Urinary bladder (tissue), 3 donors: ENCODE measurements at regions not wholly inside any gene's neighbourhood (a gene's known extent, or its start where the extent isn't known, plus 50 kb on each side); places are given as distances from the start of the nearest gene placed in this dataset.

Source experiments
- DNase-seq: peaks from one replicate; pipeline ENCODE4 v3.0.0-alpha.2; 2015; ENCODE audit errors: extremely low spot score
- H3K27ac ChIP-seq: one replicate; pipeline ENCODE4 v1.5.1; 2013; ENCODE audit warnings: low read depth, mild to moderate bottlenecking, moderate library complexity
- H3K36me3 ChIP-seq: one replicate; pipeline ENCODE4 v1.6.1; 2013; ENCODE audit warnings: mild to moderate bottlenecking, moderate library complexity; ENCODE audit not compliant: insufficient read depth
- H3K4me1 ChIP-seq: one replicate; pipeline ENCODE4 v1.6.1; 2013; ENCODE audit warnings: mild to moderate bottlenecking, moderate library complexity; ENCODE audit not compliant: insufficient read depth
- H3K4me3 ChIP-seq: one replicate; pipeline ENCODE4 v1.5.1; 2013; ENCODE audit warnings: low read depth, low read length
- WGBS: extraction: QIAGEN DNeasy Blood & Tissue Kit; methylation state at CpG from one replicate; pipeline ENCODE4 v1.1.7; 2013; 5-methylcytosine and 5-hydroxymethylcytosine counted together
- donor health status: healthy with polysubstance abuse.
- donor health status: healthy.

GRCh38 chr11:71188886-71189767 lies 63.2 kb downstream of the SHANK2 start:
- 88% methylated on average over 20 of the region's 20 CpGs for WGBS
- Histone ChIP-seq H3K36me3 (no peaks in the 10 kb centered on the region), H3K4me3 (no peak overlapping the region), H3K4me1 (no peaks in the 10 kb centered on the region), H3K27ac (no peak overlapping the region)
- DNase-seq, result no peak

DNA sequence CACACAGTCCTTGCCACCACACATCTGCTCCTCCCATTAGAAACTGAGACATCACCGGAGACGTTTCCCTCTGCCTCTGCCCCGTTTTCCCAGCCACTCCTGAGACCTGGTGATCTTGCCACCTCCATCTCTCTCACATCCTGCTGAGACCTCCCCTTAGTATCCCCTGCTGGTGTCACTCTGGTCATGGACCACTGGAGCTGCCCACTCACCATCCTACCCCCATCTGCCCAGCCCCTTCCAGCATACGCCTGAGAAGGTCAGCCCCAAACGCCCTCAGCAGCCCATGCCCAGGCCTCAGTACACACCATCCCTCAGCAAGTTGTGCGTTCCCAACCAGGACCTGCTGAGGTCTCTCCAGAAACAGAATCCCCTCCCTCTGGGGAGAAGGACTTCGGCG lies 64.3 kb downstream of the SHANK2 start:
- H3K27ac ChIP-seq, result no peak overlapping the region
- H3K4me1 ChIP-seq, result no peaks in the 10 kb centered on the region
- DNase-seq, result no peak
- no peak overlapping the region for H3K4me3 ChIP-seq
- H3K36me3 ChIP-seq, result no peaks in the 10 kb centered on the region
- 86% methylated on average over 8 of the region's 8 CpGs for WGBS

DNA sequence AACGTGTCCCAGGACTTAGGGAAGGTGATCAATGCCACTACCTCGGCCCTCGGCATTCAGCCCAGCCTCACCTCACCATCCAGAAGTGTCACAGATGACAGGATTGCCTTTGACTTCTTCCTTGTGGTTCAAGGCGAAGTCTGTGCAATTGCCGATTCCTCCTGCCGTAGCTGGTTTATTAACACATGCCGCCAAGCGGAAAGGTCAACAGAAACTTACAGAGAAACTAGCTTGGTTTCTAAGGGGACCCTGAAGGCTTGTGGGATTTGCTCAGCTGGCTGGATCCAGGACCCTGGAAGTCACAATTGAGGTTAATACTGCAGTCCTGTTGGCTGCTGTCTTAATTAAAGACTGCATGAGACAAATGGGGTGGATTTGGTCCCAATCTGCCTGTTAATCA lies 65.6 kb downstream of the SHANK2 start:
- H3K36me3 ChIP-seq, result no peaks in the 10 kb centered on the region

GRCh38 chr11:71185411-71185810 lies 67.0 kb downstream of the SHANK2 start:
- Histone ChIP-seq H3K4me1 (no peaks in the 10 kb centered on the region), H3K27ac (no peak overlapping the region), H3K36me3 (no peaks in the 10 kb centered on the region), H3K4me3 (no peak overlapping the region)
- WGBS, result 81% methylated on average over 3 of the region's 3 CpGs
- DNase-seq, result no peak

More for the DNA sequence above, 65.6 kb downstream of the SHANK2 start:
- DNase-seq, result no peak
- Histone ChIP-seq H3K4me1 (no peaks in the 10 kb centered on the region), H3K27ac (no peak overlapping the region), H3K4me3 (no peak overlapping the region)
- 86% methylated on average over 8 of the region's 8 CpGs for WGBS

GRCh38 chr11:71184421-71185210 lies 67.8 kb downstream of the SHANK2 start:
- WGBS, result 90% methylated on average over 12 of the region's 12 CpGs
- Histone ChIP-seq H3K36me3 (no peaks in the 10 kb centered on the region), H3K4me3 (no peak overlapping the region), H3K4me1 (no peaks in the 10 kb centered on the region), H3K27ac (no peak overlapping the region)
- no peak for DNase-seq

- H3K36me3 ChIP-seq, result no peaks in the 10 kb centered on the region
- H3K4me3 ChIP-seq, result no peak overlapping the region
- no peak for DNase-seq
- H3K27ac ChIP-seq, result no peak overlapping the region
- H3K4me1 ChIP-seq, result no peaks in the 10 kb centered on the region
- WGBS, result 84% methylated on average over 10 of the region's 10 CpGs
Measured at GRCh38 chr11:71183878-71184277, 68.5 kb downstream of the SHANK2 start.

- Histone ChIP-seq H3K4me3 (no peak overlapping the region), H3K36me3 (no peaks in the 10 kb centered on the region), H3K27ac (no peak overlapping the region), H3K4me1 (no peaks in the 10 kb centered on the region)
- 86% methylated on average over 14 of the region's 14 CpGs for WGBS
- DNase-seq, result no peak
Measured at GRCh38 chr11:71182791-71183677, 69.3 kb downstream of the SHANK2 start.

DNA sequence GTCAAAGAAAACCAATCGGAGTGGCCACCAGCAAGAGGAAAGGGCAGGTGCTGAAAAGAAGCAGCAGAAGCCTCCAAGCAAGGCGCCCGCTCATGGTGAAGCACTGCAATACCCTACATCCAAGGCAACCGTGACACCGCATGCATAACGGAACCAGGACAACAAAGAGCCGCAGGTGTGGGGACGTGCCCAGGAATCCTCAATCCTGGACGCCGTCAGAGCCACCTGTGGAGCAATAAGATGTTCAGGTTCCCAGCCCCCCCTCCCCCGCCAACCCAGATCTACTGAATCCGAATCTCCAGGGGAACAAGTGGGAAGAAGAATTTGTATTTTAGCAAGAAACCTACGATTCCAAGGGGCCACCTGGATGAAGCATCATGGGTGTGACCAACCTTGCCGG lies 70.8 kb downstream of the SHANK2 start:
- no peak for DNase-seq
- H3K4me3 ChIP-seq, result no peak overlapping the region
- 89% methylated on average over 14 of the region's 14 CpGs for WGBS

DNA sequence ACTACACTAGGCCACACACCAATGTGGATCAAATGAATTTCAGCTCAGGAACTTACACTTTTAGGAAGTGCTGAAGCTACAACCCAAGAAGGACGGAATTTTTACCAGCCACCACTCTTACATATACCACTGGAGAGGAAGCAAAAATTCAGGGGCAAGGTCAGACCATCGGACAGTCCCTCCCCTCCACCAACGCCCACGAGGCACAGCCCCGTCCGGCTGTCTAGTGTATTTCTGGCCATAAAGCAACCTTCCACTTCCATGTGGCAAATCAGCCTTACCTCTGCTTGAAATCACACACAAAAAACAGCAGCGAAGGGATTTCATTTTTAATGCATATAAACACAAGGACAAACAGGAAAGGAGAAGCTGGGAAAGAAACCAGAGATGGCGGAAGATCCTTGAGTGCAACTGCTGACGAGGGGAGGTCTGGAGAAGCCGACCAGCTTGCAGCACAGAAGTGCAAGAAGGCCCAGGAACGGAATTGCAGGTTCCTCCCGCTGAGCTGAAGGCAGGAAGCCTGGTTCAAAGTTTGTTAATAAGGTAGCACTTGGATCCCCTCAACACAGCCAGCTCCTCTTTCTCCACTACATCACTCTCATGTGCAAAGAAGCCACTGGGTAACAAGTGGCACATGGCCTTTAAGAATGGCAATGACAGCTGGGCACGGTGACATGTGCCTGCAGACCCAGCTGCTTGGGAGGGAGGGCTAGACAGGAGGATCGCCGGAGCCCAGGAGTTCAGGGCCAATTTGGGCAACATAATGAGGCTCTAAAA lies 71.5 kb downstream of the SHANK2 start:
- Histone ChIP-seq H3K4me1 (no peaks in the 10 kb centered on the region), H3K36me3 (no peaks in the 10 kb centered on the region), H3K27ac (no peak overlapping the region), H3K4me3 (no peak overlapping the region)
- WGBS, result 57% methylated on average over 15 of the region's 15 CpGs
- DNase-seq, result no peak

More for the DNA sequence above, 70.8 kb downstream of the SHANK2 start:
- Histone ChIP-seq H3K4me1 (no peaks in the 10 kb centered on the region), H3K27ac (no peak overlapping the region), H3K36me3 (no peaks in the 10 kb centered on the region)

DNA sequence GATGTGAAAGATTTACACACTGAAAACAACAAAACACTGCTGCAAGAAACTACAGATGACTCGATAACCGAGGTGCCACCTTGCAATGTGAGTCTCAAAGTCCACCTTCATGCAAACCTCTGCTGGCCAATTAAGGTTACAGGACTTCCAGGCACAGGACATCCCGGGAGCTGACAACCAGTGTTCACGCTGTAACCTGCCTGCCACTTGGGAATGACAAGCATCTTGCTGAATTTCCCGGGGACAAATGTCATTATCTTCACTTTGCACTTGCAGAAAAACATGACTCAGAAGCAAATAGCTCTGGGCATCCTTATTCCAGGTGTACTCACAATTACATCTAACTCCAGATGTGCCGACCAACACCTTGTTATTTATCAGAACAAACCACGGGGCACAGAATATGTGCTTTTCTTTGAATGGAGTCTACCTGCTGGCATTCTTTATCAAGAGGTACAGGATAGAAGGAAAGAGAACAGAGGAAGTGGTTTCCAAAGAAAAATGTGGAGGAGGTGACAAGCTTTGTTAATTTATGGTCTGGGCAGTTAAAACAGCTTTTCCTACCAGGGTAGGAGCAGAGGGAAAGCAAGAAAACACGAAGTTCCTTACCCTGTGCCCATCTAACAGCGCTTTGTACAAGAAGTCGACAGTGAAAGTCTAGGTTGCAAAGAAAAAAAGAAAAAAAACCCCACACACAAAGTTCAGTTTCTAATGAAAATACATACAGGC lies 72.3 kb downstream of the SHANK2 start:
- no peak for DNase-seq
- no peak overlapping the region for H3K27ac ChIP-seq
- no peaks in the 10 kb centered on the region for H3K36me3 ChIP-seq
- 67% methylated on average over 10 of the region's 10 CpGs for WGBS
- no peaks in the 10 kb centered on the region for H3K4me1 ChIP-seq
- H3K4me3 ChIP-seq, result no peak overlapping the region

GRCh38 chr11:71178076-71178475 lies 74.3 kb downstream of the SHANK2 start:
- WGBS, result 75% methylated on average over 3 of the region's 3 CpGs
- no peak for DNase-seq
- H3K27ac ChIP-seq, result no peak overlapping the region

GRCh38 chr11:71176812-71177211 lies 75.6 kb downstream of the SHANK2 start:
- H3K4me1 ChIP-seq, result no peaks in the 10 kb centered on the region
- no peak overlapping the region for H3K4me3 ChIP-seq
- 90% methylated on average over 2 of the region's 2 CpGs for WGBS
- no peak overlapping the region for H3K27ac ChIP-seq
- no peaks in the 10 kb centered on the region for H3K36me3 ChIP-seq
- no peak for DNase-seq

More at GRCh38 chr11:71178076-71178475, 74.3 kb downstream of the SHANK2 start:
- Histone ChIP-seq H3K36me3 (no peaks in the 10 kb centered on the region), H3K4me1 (no peaks in the 10 kb centered on the region), H3K4me3 (no peak overlapping the region)
